Coronary artery (tissue), 2 donors: ENCODE measurements at regions not wholly inside any gene's neighbourhood (a gene's known extent, or its start where the extent isn't known, plus 50 kb on each side); places are given as distances from the start of the nearest gene placed in this dataset.

Experiments
- DNase-seq: peaks from one replicate; pipeline ENCODE4 v3.0.0-alpha.2; 2017; ENCODE audit warnings: low spot score
- H3K27ac ChIP-seq, 2 donors: fragments of 200-600 bp; sonication (generic); one replicate each; pipeline ENCODE4 v1.5.1; 2016 to 2019
- H3K4me3 ChIP-seq: fragments of 200-600 bp; sonication (generic); 2 replicates; pipeline ENCODE4 v1.5.1; 2016; ENCODE audit warnings: mild to moderate bottlenecking, moderate library complexity
- TF ChIP-seq, protein P1 (sequence below): fragments of 200-600 bp; sonication (generic); IDR thresholded peaks from one replicate; pipeline ENCODE4 v1.5.1; 2019; ENCODE audit warnings: antibody characterized with exemption

- TF ChIP-seq, protein P1, sequence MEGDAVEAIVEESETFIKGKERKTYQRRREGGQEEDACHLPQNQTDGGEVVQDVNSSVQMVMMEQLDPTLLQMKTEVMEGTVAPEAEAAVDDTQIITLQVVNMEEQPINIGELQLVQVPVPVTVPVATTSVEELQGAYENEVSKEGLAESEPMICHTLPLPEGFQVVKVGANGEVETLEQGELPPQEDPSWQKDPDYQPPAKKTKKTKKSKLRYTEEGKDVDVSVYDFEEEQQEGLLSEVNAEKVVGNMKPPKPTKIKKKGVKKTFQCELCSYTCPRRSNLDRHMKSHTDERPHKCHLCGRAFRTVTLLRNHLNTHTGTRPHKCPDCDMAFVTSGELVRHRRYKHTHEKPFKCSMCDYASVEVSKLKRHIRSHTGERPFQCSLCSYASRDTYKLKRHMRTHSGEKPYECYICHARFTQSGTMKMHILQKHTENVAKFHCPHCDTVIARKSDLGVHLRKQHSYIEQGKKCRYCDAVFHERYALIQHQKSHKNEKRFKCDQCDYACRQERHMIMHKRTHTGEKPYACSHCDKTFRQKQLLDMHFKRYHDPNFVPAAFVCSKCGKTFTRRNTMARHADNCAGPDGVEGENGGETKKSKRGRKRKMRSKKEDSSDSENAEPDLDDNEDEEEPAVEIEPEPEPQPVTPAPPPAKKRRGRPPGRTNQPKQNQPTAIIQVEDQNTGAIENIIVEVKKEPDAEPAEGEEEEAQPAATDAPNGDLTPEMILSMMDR, result no peak
- Histone ChIP-seq H3K27ac (no peak overlapping the region), H3K4me3 (no peak overlapping the region)
- no peak for DNase-seq
Observed at GRCh38 chr2:191526953-191527556, 150.9 kb upstream of the NABP1 start.

DNA sequence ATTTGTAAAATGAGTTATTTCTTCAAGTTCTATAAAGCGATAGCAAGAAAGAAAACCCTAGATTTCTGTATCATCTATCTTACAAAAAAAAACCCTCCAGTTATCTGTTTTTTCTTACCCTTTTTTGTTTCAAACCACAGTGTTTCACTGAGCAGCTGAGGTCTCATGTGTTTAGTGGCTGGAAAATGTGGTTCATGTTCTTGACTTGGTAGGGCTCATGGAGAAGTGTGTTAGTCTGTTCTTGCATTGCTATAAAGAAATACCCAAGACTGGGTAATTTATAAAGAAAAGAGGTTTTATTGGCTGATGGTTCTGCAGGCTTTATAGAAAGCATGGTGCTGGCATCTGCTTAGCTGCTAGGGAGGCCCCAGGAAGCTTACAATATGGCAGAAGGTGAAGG, 147.3 kb upstream of the NABP1 start:
- TF ChIP-seq, protein P1, result no peak
- Histone ChIP-seq H3K27ac (no peak overlapping the region), H3K4me3 (no peak overlapping the region)
- no peak for DNase-seq

DNA sequence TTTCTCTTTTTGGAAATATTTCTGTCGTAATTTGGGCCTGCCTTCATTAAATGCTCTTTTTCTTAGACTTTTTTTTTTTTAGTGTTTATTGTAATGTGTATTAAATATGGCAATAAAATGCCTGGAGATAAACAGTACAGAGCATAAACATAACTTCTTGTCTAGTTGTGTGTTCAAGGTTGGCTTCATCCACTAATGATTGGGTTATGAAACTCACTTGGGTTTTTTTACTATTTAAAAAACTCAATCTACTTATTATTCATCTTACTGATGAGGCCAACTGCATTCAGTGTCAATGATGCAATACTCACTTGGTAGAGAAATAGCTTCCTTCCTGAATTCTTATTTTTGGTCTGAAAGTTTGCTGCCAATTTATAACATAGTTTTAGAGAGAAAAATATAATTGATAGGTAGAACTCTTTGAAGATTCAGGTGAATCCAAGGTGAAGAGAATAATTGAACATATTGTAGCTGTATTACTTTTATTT, 144.2 kb upstream of the NABP1 start:
- TF ChIP-seq, protein P1, result no peak
- no peak for DNase-seq
- no peak overlapping the region for H3K4me3 ChIP-seq
- H3K27ac ChIP-seq, result no peak overlapping the region

DNA sequence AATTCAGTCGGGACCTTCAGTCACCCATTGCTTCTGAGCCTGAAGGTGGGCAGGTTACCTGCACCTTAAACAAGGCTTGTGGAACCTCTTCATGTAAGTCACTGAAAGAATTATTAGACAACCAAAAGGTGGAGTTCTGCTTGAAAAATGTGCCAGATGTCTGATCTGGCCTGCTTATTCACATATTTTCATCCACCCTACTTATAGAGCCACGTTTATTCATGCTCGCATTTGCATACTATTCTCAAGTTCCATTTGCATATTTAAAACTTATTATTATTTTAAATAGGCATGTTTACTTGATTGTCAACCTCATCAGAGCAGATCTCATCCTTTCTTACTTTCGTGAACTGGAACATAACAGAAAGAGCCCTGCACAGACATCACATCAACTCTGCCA, 140.0 kb upstream of the NABP1 start:
- H3K27ac ChIP-seq, result no peak overlapping the region
- TF ChIP-seq, protein P1, result no peak
- H3K4me3 ChIP-seq, result no peak overlapping the region
- DNase-seq, result no peak

DNA sequence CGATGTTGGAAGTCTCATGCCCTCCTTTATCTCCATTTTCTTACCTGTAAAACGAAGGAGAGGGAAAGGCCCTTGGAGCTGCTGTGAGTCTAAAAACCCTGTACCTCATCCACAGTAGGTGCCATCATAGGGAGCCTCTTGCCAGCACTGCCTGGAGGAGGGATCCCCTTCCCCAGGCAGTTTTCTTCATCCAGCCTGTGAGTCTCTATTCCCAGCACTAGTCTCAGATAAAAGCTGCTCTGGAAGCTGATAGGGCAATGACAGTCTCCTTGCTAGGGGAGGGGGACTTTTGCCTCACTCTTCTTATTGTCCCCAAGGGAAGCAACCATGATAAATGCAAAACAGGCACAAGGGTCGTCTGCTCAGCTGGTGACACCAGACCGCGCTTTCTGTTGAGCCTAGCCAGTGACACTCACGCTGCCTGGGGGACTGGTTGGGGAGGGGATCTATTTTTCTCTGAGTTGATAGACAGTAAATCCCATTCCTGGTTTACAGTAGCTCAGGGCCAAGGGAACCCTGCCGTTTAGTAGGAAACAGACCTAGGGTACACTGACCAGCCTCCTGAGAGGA, 139.5 kb upstream of the NABP1 start:
- DNase-seq, result no peak
- no peak overlapping the region for H3K4me3 ChIP-seq

DNA sequence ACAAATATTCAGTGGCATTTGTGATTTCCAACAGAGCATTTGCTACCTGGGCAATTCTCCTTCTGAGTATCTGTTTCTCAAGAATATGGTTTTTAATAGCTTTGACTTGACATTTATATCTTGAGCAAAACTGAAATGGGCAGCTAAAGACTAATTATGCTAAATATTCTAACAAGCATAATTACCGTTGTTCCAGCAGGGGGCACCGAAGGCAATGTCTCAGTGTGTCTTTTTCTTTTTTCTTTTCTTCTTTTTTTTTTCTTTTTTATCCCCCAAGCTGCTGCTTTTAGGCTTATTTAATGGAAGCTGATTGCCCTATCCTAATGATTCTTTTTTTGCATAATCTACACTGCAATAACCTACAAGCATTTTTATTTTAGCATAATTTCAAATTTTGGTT, 138.9 kb upstream of the NABP1 start:
- Histone ChIP-seq H3K27ac (no peak overlapping the region), H3K4me3 (no peak overlapping the region)
- DNase-seq, result no peak
- TF ChIP-seq, protein P1, result no peak

More for the DNA sequence above, 139.5 kb upstream of the NABP1 start:
- TF ChIP-seq, protein P1, result no peak
- no peak overlapping the region for H3K27ac ChIP-seq

- no peak overlapping the region for H3K4me3 ChIP-seq
- TF ChIP-seq, protein P1, result no peak
Observed at GRCh38 chr2:191540681-191541080, 137.3 kb upstream of the NABP1 start.

More at GRCh38 chr2:191540681-191541080, 137.3 kb upstream of the NABP1 start:
- H3K27ac ChIP-seq, result no peak overlapping the region
- DNase-seq, result no peak
